Uterus (tissue), 3 donors: ENCODE measurements at regions not wholly inside any gene's neighbourhood (a gene's known extent, or its start where the extent isn't known, plus 50 kb on each side); places are given as distances from the start of the nearest gene placed in this dataset.
"Not testable (repeated sequence)": the region's sequence is repeated elsewhere in the genome, so short reads cannot be mapped to it uniquely, and the experiment has no call there.

Experiments
- DNase-seq, 2 donors: peaks; one replicate each; pipeline ENCODE4 v3.0.0-alpha.2; 2019 to 2020
- H3K27ac ChIP-seq, 2 donors: fragments of 200-600 bp; sonication (generic); 1 replicate in 1 of 2; 2 replicates in 1 of 2; pipeline ENCODE4 v1.5.1; 2016 to 2018
- H3K27me3 ChIP-seq, 2 donors: fragments of 200-600 bp; sonication (generic); one replicate each; pipeline ENCODE4 v1.5.1; 2018 to 2019; ENCODE audit warnings: control low read depth in 1 of 2
- H3K36me3 ChIP-seq, 2 donors: fragments of 200-600 bp; sonication (generic); one replicate each; pipeline ENCODE4 v1.5.1; 2019; ENCODE audit warnings: control low read depth in 1 of 2
- H3K4me1 ChIP-seq, 2 donors: fragments of 200-600 bp; sonication (generic); one replicate each; pipeline ENCODE4 v1.5.1; 2018 to 2019; ENCODE audit warnings: control low read depth in 1 of 2
- H3K4me3 ChIP-seq, 2 donors: fragments of 200-600 bp; sonication (generic); 1 replicate in 1 of 2; 2 replicates in 1 of 2; pipeline ENCODE4 v1.5.1; 2018 to 2019; ENCODE audit warnings: mild to moderate bottlenecking in 1 of 2
- H3K9me3 ChIP-seq, 2 donors: fragments of 200-600 bp; sonication (generic); one replicate each; pipeline ENCODE4 v1.5.1; 2019; ENCODE audit warnings: control low read depth in 1 of 2
- CTCF ChIP-seq, 4 experiments: fragments of 200-600 bp in 2 of 4; fragments of 450-650 bp in 2 of 4; sonication (generic) in 2 of 4; IDR thresholded peaks; one replicate each; pipeline ENCODE4 v1.5.1; 2016 to 2019; ENCODE audit warnings: antibody characterized with exemption in 4 of 4, mild to moderate bottlenecking in 2 of 4, moderate library complexity in 1 of 4
- POLR2A ChIP-seq, 2 donors: fragments of 450-650 bp; IDR thresholded peaks; one replicate each; pipeline ENCODE4 v1.6.1; 2016; ENCODE audit warnings: antibody characterized with exemption in 2 of 2, mild to moderate bottlenecking in 1 of 2, moderate library complexity in 1 of 2
- intact Hi-C: fragments of 100-400 bp; cut with DNase I; formaldehyde crosslinking; loops from one replicate; pipeline ENCODE4 v1.15.1; 2023; ENCODE audit warnings: low total_unique reads
- donor health status: DM: yes; HTN: yes; CAD: no.

DNA sequence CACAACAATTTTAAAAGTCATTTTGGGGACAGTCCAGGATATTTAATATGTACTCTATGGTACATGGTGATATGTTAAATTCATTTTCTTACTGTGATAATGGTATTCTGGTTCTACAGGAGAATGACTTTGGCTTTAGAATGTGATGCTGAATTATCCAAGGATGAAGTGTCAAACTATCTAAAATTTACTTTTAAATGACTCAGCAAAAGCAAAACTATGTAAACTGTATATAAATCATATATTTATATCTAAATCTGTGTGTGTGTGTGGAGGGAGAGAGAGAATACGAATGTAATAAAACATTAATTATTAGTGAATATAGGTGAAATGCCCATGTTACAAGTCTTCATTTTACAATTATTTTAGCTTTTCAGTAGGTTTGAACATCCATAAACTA lies 733.8 kb upstream of the CA10 start:
- Histone ChIP-seq H3K27me3 (no peaks in the 10 kb centered on the region), H3K4me3 (no peak overlapping the region), H3K36me3 (no peaks in the 10 kb centered on the region), H3K4me1 (no peaks in the 10 kb centered on the region), H3K9me3 (no peaks in the 10 kb centered on the region), H3K27ac (no peak overlapping the region)
- no peak for TF ChIP-seq POLR2A (IDR thresholded peaks at IDR 0.05)
- TF ChIP-seq CTCF (IDR thresholded peaks at IDR 0.05): no peak
- intact Hi-C loops: no loop called here
- no peak for DNase-seq

GRCh38 chr17:52885882-52886281 lies 727.4 kb upstream of the CA10 start:
- Histone ChIP-seq H3K27ac (no peak overlapping the region), H3K9me3 (no peaks in the 10 kb centered on the region), H3K4me1 (no peaks in the 10 kb centered on the region), H3K27me3 (no peaks in the 10 kb centered on the region), H3K36me3 (no peaks in the 10 kb centered on the region), H3K4me3 (no peak overlapping the region)
- no peak for DNase-seq
- TF ChIP-seq POLR2A (IDR thresholded peaks at IDR 0.05) (no peak), CTCF (IDR thresholded peaks at IDR 0.05) (no peak)
- intact Hi-C loops: no loop called here

- intact Hi-C loops, DNase-seq, H3K36me3 ChIP-seq: not testable (repeated sequence)
Measured at GRCh38 chr17:52883907-52884491, 725.5 kb upstream of the CA10 start.

GRCh38 chr17:52846767-52847166 lies 688.3 kb upstream of the CA10 start:
- H3K4me3 ChIP-seq, DNase-seq, H3K4me1 ChIP-seq, H3K27ac ChIP-seq, H3K36me3 ChIP-seq, intact Hi-C loops, H3K27me3 ChIP-seq, H3K9me3 ChIP-seq: not testable (repeated sequence)

More at GRCh38 chr17:52883907-52884491, 725.5 kb upstream of the CA10 start:
- not testable (repeated sequence) for H3K27ac ChIP-seq, H3K4me3 ChIP-seq, H3K27me3 ChIP-seq, H3K4me1 ChIP-seq, H3K9me3 ChIP-seq

DNA sequence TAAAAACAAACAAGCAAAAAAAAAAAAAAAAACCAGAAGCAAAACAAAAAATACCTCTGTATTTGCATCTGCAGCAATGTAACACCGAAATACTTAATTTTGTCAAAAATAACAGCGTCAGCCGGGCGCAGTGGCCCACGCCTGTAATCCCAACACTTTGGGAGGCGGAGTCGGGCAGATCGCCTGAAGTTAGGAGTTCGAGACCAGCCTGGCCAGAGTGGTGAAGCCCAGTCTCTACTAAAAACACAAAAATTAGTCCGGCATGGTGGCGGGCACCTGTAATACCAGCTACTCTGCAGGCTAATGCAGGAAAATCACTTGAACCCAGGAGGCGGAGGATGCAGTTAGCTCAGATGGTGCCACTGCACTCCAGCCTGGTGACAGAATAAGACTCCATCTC lies 683.5 kb upstream of the CA10 start:
- H3K4me3 ChIP-seq: no peak overlapping the region
- H3K27me3 ChIP-seq: no peaks in the 10 kb centered on the region
- DNase-seq: no peak
- no peak overlapping the region for H3K27ac ChIP-seq
- H3K36me3 ChIP-seq: no peaks in the 10 kb centered on the region
- no peaks in the 10 kb centered on the region for H3K9me3 ChIP-seq
- TF ChIP-seq POLR2A (IDR thresholded peaks at IDR 0.05) (no peak), CTCF (IDR thresholded peaks at IDR 0.05) (no peak)
- no peaks in the 10 kb centered on the region for H3K4me1 ChIP-seq
- intact Hi-C loops: no loop called here

DNA sequence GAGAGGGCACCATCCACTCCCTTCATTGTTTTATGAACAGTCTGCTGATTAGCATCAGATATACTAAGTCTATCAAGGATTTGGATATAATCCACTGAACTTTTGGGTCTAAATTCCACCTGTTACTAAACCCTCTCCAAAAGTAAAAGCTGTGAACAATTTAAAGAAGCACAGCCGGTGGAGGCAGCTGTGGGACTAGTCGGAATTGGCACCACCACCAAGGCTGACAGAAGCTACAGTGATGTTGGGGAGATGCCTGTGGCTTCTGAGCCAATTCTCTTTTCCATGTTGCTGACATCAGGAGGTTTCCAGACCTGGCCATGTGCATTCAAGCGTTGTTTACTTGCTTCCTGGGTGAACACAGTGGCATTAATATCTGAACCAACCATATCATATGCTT lies 679.0 kb upstream of the CA10 start:
- no peak for TF ChIP-seq POLR2A (IDR thresholded peaks at IDR 0.05)
- TF ChIP-seq CTCF (IDR thresholded peaks at IDR 0.05): no peak
- Histone ChIP-seq H3K36me3 (no peaks in the 10 kb centered on the region), H3K9me3 (no peaks in the 10 kb centered on the region), H3K4me3 (no peak overlapping the region), H3K27me3 (no peaks in the 10 kb centered on the region), H3K27ac (no peak overlapping the region), H3K4me1 (no peaks in the 10 kb centered on the region)
- intact Hi-C loops: no loop called here
- no peak for DNase-seq
